GM18498 (cell line): ENCODE measurements at regions not wholly inside any gene's neighbourhood (a gene's known extent, or its start where the extent isn't known, plus 50 kb on each side); places are given as distances from the start of the nearest gene placed in this dataset.
"Not testable (repeated sequence)": the region's sequence is repeated elsewhere in the genome, so short reads cannot be mapped to it uniquely, and the experiment has no call there.

Experiments
- ATAC-seq: cut with Tn5 transposase; IDR thresholded peaks from one replicate; pipeline ENCODE4 v1.9.1; 2021; ENCODE audit warnings: mild to moderate bottlenecking, moderate library complexity; ENCODE audit not compliant: unreplicated experiment

DNA sequence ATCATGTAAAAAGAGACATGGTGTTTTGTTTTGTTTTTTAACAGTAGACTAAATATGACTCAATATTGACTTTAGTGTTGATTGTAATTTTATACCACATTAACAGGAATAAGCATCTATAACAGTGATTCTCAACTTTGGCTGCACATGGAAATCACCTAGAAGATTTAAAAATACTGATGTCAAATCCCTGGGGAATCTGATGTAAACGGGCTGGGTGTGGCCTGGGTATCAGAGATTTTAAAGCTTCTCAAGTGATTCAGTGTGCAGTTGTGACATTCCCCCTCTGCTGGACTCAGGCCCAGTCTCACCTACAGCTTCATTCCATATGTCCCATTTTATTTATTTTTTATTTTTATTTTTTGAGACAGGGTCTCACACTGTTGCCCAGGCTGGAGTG is 82.8 kb upstream of the ATP8B1 start:
- no peak for ATAC-seq

DNA sequence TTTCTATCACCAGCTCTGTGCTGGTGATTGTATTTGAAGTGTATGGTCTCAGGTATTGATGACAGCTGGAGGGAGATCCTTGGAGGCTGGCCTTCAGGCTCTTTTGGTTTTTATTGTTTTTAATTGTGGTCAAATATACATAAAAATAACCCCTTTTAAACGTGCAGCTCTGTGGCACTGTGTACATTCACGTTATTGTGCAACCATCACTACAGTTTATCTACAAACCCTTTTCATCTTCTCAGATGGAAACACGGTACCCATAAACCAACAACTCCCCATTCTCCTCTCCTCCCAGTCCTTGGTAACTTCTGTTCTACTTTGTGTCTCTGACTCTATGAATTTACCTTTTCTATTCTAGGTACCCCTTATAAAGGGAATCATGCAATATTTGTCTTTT is 79.3 kb upstream of the ATP8B1 start:
- no peak for ATAC-seq

DNA sequence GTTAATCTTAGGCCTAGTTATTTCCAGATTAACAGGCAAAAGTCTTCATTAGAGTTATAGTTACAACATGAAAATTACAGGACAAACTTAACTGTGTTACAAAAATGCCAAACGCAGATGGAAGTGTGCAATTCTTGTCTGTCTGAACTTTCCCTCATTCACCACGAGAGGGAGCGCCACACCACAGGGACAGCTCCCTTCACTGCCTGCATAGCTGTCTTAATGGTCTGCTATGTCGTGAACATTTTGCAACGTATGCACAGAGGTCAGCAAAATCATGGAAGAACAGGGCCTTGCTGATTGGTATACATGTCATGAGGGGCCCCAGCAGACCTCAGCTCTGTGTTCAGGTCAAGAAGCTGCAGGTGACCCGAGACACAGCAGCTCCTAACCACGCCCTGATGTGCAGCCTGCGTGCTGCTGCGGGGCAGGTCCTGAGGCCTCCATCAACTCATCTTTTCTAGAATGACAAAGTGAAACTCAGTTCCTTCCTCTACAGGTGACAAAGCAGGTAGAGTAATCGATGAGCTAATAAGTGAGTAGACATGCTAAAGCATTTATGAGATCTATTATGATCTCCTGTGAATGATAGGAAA is 78.8 kb upstream of the ATP8B1 start:
- ATAC-seq: peak; percentile 90

DNA sequence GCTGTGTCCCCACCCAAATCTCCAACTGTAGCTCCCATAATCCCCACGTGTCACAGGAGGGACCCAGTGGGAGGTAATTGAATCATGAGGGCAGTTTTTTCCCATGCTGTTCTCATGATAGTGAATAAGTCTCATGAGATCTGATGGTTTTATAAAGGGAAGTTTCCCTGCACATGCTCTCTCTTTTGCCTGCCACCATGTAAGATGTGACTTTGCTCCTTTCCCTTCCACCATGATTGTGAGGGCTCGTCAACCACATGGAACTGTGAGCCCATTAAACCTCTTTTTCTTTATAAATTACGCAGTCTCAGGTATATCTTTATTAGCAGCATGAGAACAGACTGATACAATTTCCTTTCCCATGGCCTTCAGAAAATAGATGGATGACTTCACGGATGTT is 76.8 kb upstream of the ATP8B1 start:
- ATAC-seq: not testable (repeated sequence)

DNA sequence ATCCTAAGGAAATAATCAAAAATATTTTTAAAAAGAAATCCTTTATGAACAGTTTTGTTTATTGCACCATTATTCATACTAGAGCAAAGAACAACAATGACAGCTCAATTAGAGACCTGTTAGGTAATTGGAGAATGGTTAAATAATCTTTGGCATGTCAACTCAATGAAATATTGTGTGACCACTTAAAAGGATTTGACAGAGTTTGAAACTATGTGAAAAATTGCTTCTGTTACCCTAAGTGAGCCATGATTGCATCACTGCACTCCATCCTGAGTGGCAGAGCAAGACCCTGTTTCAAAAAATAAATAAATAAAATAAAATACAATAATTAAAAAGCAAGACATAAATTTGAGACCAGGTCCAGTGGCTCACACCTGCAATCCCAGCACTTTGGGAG is 66.1 kb upstream of the ATP8B1 start:
- no peak for ATAC-seq

DNA sequence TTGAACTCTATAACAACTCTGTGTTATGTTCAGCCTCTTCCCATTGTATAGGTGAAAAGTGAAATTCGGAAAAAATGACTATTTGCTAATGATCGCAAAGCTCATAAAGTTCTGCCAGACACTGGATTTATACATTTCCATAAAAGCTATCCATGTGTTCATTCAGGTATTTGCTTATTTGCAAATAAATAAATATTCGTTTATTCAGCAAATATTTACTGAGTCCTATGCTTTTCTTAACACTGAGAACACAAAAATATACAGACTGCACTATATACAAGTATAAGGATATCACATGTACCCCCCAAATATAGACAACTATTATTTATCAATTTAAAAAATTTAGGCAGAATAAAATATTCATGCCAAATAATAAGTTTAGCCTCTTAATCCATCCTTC is 63.2 kb upstream of the ATP8B1 start:
- no peak for ATAC-seq

DNA sequence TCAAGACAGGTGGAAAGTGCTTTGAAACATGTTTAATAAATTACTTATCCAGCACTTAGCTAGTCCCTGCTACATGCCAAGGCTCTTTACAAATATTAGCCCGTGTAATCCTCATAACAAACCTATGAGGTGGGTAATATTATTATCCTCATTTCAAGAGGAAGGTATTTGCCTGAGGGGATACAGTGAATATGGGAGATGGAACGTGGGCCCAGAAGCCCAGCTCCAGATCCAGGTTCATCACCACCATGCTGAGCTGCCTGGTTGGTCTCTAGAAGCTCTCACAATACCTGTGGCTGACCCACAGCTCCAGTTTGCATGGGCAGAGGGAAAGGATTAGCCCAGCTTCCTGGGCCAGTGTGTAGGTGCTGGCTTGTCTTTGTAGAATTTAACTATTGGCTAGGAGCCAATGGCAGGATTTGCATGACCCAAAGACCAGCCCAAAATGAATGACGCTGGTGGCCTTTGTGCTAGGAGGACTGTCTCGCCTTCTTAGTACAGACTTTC is 61.6 kb upstream of the ATP8B1 start:
- no peak for ATAC-seq

DNA sequence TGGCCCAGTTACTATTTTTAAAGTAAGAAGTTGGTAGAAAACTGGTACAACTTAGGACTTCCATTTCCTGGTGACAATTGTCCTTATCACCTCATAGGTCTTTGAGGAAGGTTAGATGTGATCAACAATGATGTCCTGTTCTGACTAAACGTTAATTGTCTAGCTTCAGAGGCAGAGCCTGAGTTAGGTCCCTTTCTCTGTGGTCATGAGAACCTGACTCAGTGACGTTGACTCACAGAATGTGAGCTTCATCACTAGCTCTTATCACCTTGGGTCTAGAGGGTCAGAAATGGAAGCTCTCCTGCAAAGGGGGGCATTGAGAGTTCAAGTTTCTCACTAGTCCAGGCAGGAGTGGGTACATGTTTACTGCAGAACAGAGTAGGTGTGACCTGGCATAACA is 60.6 kb upstream of the ATP8B1 start:
- no peak for ATAC-seq

DNA sequence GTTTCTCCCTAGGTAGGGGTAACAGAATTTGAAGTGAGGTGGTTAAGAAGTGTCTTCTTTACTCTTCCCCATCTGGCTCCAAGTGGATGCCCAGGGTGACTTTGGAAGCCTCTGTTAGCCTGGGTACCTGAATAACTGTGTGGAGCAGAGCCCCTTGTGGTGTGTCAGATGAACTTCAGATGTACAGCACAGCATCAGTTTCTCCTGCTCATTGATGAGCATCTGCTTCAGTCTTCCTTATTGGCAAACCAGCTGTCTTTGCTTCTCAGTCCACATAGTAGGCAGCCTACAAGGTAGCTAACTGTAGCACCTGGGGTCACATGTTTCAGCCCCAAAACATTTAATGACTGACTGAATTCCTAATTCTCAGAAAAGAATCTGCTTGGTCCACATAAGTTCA is 56.2 kb upstream of the ATP8B1 start:
- peak; percentile 94 for ATAC-seq

DNA sequence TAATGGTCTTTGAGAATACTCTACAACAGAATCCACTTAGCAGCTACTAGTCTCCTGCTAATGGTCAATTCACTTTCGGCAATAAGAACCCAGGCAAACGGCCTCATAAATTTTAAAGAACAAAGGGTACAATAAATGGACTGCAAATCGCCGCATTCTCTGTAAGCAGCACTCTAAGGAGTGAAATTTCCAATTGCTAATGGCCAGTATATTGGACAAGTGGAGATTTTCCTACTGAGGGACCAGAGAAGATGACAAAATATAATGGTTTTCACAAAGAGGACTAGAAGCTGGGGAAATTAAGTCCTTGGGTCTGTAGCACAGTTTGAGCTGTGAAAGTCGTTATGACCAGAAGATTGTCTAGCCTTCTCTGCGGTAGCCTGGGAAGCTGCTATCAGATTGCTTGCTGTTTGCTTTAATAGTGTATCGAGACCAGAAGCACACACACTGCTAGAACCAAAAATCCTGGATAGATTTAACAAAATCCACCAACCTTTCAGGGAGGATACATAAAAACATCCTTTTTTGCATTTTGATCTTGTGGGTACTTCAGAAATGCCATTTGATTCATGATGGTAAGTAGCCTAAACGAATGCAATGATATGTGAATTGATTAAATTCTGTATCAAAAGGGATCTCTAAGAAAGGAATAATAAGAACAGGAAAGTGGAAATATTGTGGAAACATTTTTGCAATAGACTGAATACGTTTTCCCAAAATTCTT is 53.6 kb upstream of the ATP8B1 start:
- ATAC-seq: no peak

DNA sequence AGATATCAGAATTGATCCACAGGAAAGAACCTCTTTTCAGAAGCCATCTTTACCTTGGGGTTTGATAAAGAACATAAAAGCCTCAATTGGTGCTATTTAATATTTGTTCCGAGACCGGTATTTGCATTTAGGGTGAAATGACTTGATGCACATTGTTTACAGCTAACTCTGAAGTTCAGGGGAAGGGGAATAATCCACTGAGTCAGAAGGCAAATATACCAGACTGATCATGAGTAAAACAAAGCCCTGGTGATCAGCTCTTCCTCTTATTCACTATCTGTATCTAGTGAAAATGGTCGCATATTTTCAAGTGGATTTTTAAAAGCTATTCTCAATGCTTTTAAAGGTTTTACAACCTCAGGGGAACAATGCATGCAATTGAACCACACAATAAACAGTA is 53.0 kb upstream of the ATP8B1 start:
- no peak for ATAC-seq

DNA sequence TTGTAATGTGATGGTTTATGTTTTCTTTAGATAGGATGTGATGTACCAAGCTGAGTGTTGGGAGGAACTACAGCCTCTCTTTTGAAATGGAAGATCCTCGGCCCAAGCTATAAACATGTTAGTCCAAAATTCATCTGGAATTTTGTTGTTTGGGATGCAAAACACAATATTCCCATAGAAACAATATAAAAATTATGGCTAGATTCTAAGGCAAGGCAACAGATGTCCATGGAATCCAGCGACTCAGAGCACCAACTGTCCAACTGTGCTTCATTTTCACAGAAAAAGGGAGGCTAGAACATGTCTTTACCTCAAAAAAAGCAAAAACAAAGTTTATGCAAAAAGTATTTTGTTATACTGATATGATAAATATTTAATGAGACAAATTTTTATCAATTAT is 52.4 kb upstream of the ATP8B1 start:
- no peak for ATAC-seq

DNA sequence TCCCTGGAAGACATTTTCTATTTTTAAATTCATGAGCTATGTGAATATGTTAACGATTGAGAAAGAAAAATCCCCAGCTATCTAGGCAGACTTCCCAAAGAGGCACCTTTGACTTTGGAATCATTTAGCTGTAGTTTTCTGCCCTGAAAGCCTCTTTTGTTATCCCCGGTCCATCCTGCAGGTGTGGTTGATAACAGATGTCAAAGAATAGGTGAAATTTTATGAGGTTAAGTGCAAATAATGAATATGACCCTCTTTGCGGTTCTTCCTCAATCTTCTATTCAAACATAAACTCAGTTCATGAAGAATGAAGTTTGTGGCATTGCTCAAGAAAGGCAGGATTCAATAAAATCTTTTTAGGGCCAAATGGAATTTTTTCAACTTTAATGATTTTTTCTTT is 51.6 kb upstream of the ATP8B1 start:
- ATAC-seq: no peak

DNA sequence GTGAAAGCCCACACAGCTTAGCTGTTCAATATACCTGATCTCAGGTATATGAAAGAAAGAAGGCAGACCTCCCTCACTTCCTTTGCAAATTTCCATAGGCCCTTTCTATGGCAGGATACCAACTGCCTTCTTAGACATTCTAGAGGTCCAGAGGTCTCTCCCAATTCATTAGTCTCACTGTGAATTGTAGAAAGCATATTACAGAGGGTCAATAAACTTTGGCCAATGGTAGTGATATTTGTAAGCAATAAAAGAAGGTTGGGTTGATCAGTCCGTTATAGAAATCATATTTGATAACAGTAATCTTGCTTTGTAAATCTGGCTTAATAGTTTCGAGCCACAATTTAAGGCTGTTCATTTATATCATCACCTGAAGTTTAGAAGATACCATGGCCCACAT is 50.7 kb upstream of the ATP8B1 start:
- ATAC-seq: no peak

DNA sequence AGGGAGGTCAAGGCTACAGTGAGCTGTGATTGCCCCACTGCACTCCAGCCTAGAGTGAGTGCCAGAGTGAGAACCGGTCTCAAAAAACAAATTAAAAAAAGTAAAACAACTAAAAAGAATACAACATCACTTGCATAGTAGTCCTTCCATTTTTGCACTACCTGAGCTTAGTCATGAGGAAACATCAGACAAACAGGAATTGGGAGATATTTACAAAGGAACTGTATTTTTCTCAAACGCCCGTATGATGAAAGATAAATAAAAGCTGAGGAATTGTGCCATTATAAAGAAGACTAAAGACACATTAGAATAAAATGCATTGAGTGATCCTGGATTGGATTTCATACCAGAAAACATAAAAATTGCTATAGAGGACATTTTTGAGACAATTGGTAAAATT is 50.0 kb upstream of the ATP8B1 start:
- ATAC-seq: no peak
